ENCODE measurements at regions not wholly inside any gene's neighbourhood (a gene's known extent, or its start where the extent isn't known, plus 50 kb on each side); places are given as distances from the start of the nearest gene placed in this dataset.
A peak's percentile ranks its signal among the peaks of the same experiment; 100 is the strongest.

- no peak for DNase-seq
Observed at GRCh38 chr10:78374331-78375028, 340.8 kb downstream of the RPS24 start.

DNA sequence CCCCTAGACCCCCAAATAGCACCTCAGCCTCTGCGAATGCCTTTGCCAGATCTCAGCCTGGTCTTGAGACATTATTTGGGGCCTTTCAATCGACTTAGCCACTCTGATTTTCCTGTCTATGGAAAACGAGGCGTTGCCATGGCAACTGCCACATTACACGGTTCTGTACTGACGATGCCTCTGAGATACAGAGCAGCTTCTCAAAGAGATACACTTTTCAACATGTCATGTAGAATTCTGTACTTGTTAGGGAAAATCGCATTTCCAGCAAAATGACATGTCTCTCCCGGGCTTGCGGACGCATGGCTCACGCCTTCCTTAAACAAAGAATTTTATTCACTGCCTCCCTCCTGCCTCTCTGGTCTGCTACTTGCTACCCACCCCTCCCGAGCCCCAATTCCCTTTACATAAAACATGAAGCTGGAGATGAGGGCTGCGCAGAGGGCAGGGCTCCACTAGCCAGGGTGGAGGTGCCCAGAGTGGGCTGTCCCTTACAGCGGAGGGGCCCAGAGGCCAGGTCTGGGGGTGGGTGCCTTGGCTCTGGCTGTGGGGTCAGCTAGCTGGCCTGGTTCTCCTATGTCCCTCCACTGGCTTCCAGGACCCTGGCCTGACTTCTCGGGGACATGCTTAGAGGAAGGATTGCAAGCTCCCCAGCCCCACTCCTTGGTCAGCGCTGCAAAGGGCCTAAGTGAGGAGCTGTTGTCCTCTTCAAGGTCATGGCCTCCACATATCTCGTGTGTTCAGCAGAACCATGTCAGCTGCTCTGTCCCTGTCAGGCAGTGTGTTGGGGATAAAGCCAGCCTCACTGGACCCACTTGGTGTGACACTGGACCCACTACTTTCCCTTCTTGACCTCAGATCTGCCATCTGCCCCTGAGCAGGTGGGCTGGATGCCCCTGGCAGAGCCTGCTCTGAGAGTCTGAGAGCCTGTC, 342.5 kb downstream of the RPS24 start:
- DNase-seq: no peak

DNA sequence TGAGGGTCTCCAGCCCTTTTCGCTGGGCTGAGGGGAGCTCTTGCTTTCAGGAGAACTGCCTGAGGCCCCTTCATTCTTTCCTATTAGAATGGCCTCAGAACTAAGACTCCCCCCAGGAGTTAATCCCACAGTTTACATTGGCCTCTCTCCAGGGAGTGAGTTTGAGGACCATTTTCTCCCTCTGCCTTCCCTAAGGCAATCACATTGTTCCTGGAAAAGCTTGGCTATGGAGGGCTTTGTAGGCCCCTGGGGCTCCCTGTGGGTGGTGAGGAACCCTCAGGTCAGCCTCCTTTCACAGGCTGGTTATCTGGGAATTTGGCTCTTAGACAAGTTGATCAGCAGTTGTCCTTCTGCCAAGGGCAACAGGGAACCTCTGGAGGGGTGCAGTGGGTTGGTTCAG, 343.7 kb downstream of the RPS24 start:
- DNase-seq: peak; percentile 51

GRCh38 chr10:78378192-78378591, 344.5 kb downstream of the RPS24 start:
- DNase-seq: no peak

GRCh38 chr10:78381107-78381506, 347.4 kb downstream of the RPS24 start:
- DNase-seq: no peak

- no peak for DNase-seq
Observed at GRCh38 chr10:78382047-78382446, 348.4 kb downstream of the RPS24 start.

GRCh38 chr10:78382772-78383171, 349.1 kb downstream of the RPS24 start:
- DNase-seq: no peak

- DNase-seq: no peak
Observed at GRCh38 chr10:78383378-78384048, 349.9 kb downstream of the RPS24 start.

- no peak for DNase-seq
Observed at GRCh38 chr10:78384049-78384431, 350.4 kb downstream of the RPS24 start.

DNA sequence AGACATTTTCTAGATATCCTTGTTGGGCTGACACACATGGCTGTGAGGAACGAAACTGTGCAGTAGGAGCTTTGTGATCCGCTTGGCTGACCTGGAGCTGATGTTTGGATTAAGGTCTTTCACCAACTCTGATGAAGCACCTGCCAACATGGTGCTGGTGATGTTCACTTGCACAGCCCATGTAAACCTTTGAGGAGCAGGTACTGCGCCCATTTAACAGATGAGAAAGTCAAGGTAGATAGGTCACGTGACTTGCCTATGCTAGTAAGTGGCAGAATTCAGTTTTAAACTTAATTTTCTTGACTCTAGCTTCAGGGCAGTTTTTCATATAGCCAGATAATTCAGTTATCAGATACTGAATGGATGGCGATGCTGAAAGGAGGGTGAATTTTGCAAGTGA, 351.9 kb downstream of the RPS24 start:
- no peak for DNase-seq

- no peak for DNase-seq
Observed at GRCh38 chr10:78386509-78386908, 352.8 kb downstream of the RPS24 start.

DNA sequence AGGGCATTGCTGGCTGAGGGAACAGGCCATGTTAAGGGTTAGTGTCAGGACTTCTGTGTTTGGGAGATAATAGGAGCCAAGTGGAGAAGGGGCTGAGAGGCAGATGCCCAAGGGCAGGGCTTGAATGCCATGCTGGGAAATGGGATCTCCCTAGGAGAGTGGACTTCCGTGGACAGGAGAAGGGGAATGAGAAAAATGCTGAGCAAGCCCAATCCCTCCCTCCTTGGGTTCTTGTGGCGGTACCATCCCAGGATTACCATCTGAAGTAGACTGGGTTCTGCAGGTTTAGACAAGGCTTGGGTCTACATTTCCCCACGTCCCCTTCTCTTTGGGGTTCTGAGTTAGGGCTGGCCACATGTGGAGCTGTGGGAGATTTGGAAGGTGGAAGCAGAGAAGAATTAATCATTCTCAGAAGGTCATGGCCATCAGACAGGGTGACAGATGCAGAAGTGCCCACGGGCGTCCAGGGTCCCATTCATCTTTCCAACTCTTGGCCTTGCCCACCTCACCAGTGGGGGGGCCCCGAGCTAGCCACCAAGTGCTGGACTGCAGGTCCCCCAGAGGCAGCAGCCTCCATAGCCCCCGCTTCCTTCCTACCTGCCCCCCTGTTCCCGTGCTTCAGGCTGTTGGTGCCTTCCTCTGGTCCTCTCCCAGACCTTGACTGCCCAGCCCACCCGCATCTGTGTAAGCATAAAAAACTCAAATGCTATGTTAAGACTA, 354.8 kb downstream of the RPS24 start:
- DNase-seq: no peak

DNA sequence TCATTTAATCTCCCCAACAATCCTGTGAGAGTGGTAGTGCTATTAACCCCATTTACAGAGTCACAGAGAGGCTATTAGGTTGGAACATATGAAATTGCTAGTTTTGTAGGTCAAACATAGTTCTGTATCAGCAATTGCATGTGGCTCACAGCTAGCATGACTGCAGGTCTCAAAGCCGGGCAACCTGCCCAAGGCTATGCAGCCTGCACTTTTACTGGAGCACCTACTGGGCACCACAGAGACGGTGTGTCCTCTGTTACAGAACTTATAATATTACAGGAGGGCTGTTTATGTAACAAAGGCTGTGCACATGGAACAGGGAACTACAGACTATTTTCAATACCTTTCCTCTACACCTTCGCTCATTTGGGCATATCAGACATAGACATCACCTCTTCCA, 355.8 kb downstream of the RPS24 start:
- no peak for DNase-seq

- no peak for DNase-seq
Observed at GRCh38 chr10:78390051-78390450, 356.4 kb downstream of the RPS24 start.

DNA sequence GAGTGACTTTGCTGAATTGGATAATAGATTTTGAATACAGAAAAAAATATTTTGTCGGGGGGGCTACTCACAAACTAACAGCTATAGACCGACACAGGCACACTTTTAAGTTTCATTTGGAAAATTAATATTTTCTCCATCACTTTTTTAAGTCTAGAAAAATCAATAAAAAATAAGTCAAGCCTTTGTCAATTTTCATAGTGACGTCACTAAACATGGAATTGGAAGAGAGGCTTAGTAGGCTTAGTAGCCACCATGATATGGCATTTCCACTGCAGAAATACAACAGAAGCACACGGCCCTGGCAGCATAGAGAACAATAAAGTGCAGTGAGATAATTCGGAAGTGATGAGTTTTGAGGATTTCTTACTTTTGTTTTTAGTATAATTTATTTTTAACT, 357.2 kb downstream of the RPS24 start:
- no peak for DNase-seq

DNA sequence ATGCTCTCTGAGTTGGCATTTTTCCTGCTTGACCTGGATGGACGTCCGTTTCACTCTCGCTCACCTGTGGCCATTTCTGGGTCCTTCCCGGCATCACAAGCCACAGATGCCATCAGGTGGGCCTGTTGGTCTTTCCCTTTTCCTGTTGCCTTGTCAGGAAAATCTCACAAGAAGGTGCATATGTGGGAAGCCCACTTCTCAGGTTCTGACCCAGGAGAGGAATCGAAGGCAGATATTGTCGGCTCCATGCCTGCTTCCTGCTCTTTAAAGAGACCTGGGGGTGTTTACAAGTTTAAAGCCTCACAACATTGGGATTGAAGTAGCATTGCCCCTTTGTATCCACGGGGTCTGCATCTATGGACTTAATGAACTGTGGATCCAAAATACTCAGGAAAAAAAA, 357.9 kb downstream of the RPS24 start:
- no peak for DNase-seq

DNA sequence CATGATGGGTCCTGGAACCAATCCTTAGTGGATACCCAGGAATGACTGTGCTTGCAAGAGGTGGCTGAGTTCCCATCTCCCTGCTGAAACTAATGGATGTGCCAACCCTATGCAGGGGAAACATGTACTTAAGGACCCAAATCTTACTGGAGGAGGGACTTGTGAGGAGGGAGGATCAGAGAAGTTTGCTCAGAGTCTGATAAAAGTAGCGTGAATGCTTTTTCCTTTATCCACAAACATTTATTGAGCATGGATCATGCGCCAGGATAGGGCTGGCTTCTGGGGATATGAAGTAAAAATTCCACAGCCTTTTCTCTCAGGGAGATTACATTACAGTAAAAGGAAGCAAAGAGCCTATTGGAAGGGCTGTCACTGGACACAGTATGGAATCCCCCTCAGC, 358.5 kb downstream of the RPS24 start:
- DNase-seq: no peak

DNA sequence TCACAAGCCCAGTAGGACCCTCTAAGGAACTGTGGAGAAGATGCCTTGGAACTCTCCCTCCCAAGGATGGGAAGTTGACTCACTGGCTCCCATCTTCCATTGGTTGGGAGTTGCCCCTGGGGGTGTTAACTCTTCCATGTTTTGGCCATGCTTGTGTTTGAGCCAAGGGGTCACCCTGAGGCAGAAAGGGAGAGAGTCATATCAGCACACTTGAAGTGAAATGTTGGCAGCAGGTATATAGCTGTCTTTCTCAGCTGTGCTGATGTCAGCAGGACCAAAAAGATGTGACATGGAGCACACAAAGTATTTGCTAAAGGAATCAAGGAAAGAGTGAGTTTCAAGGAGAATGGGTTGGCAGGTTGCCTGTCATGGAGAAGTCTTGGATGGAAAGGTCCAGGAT, 359.4 kb downstream of the RPS24 start:
- no peak for DNase-seq

DNA sequence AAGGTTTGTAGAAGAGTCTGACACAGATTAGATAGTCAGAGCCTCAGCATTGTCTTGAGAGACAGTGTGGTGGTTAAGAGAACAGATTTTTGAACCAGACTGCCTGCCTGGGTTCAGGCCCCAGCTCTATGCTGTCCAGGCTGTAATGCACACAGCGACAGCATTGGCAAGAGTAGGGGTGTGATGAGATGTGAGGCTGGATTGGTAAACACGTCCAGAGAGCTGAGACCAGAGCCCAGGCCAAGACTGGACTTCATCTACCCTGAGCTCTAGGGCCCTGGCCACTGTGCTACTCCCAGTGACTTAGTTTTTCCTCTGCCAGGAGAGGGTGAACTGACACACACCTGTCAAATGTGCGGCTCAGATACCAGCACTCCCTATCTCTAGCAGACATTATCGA, 360.4 kb downstream of the RPS24 start:
- DNase-seq: no peak

DNA sequence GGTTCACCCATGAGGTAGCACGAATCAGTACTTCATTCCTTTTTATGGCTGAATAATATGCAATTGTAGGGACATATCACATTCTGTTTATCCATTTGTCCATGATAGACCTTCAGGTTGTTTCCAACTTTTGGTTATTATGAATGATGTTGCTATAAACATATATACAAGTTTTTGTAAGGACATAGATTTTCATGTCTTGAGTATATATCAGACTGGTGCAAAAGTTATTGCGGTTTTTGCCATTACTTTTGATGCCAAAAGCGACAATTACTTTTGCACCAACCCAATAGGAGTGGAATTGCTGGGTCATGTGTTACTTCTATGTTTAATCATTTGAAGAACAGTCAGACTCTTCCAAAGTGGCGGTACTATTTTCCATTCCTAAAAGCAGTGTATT, 361.5 kb downstream of the RPS24 start:
- DNase-seq: no peak

DNA sequence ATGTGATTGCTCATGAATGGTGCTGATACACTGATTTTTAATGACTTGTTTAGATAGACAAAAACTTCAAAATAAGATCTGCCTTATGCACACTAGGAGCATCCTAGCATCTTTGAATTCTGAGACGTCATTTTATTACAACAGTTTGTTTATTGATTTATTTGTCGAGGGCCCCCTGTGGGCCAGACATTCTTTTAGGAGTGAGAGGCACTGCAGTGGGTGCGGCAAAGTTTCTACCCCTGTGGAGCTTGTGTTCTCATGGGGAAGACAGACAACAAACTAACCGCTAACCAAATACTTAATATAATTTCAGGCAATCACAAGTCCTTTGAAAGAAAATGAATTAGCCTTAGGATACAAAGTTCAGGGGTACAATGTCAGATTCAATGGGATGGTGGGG, 363.1 kb downstream of the RPS24 start:
- no peak for DNase-seq

- no peak for DNase-seq
Observed at GRCh38 chr10:78397786-78398185, 364.1 kb downstream of the RPS24 start.

GRCh38 chr10:78398382-78398781, 364.7 kb downstream of the RPS24 start:
- no peak for DNase-seq
